GM13976 (cell line): ENCODE measurements at regions not wholly inside any gene's neighbourhood (a gene's known extent, or its start where the extent isn't known, plus 50 kb on each side); places are given as distances from the start of the nearest gene placed in this dataset.

Experiments used
- DNase-seq: peaks from one replicate; pipeline ENCODE4 v3.0.0; 2012; ENCODE audit warnings: low spot score
- CTCF ChIP-seq: IDR thresholded peaks from 2 replicates; pipeline ENCODE4 v1.5.1; 2012; ENCODE audit warnings: borderline replicate concordance, mild to moderate bottlenecking; ENCODE audit not compliant: insufficient read depth; ENCODE audit errors: extremely low read depth, missing control alignments, control extremely low read depth
- in situ Hi-C: fragments of 300-500 bp; cut with MboI; formaldehyde crosslinking; loops from one replicate; pipeline ENCODE4 v1.12.0; 2022; ENCODE audit warnings: low sequenced_read_pairs, mixed read lengths, inconsistent platforms; ENCODE audit not compliant: unreplicated experiment

DNA sequence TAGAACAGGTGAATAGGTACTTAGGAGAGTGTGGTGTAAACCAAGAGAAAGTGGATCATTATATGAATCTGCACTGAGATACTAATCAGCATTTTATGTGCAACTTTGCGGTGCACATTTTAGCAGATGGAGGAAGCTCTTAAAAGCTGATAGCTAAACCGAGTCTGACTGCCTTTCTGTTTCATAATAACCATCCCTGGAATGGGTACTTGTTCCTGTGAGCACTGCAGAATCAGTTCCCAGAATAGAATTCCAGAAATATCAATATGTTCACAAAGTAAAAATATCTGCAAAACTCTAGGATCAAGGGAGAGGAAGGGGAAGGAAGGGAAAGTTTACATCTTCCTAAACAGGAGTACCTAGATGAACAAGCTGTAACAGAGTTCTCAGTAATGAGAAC is 432.2 kb upstream of the HNRNPA3 start:
- TF ChIP-seq CTCF = no peak
- no peak for DNase-seq
- in situ Hi-C loops = no loop called here

- in situ Hi-C loops = no loop called here
- no peak for DNase-seq
- no peak for TF ChIP-seq CTCF
These were observed 430.9 kb upstream of the HNRNPA3 start for GRCh38 chr2:176781570-176782217.

DNA sequence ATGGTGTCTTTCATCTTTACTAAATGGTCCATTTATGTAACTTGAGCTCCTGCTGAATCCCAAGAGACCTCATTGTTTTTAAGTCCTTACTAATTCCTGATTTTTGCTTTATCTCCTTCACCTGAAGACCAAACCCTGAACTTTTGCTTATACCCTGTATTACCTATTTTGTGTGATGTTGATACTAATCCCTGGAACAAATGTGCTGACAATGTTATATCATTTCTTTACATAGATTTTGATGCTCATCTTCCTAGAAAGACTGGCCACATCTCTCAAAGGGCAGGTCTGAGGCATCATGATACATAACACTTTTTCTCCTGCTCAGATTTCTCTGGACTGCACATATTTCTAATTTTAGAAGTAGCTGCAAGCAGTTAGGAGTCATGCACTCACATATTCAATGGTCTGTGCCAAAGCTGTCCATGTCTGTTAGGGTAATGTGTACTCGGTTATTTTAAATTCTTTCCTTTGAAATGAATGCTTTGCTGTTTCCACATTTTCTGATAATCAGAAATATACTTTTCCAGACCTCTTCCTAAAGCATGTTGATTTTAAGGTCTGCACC is 427.9 kb upstream of the HNRNPA3 start:
- TF ChIP-seq CTCF = no peak
- DNase-seq = no peak
- in situ Hi-C loops = no loop called here

GRCh38 chr2:176789751-176790150 is 422.8 kb upstream of the HNRNPA3 start:
- no peak for DNase-seq
- in situ Hi-C loops = no loop called here
- TF ChIP-seq CTCF = no peak

DNA sequence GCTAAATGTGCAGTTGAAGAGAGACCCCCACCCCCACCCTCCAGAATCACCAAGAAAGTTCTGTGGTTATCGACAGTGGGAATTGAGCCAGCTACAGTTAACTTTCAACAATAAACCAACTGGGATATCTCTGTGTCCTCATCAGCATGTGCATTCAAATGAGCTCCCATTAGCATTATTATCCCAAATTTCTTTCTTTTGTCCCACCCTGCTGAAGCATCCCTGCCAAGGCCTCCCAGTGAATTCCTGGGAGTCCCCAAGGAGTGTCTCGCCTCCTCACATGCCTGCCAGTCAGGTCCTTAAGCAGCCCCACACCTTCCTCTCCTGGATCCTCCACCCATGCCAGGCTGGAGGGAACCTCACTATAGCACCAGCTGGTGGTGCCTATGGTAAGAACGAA is 422.1 kb upstream of the HNRNPA3 start:
- TF ChIP-seq CTCF = no peak
- in situ Hi-C loops = no loop called here
- no peak for DNase-seq

GRCh38 chr2:176793792-176794191 is 418.8 kb upstream of the HNRNPA3 start:
- in situ Hi-C loops = no loop called here
- TF ChIP-seq CTCF = no peak
- DNase-seq = no peak
